ENCODE measurements at regions not wholly inside any gene's neighbourhood (a gene's known extent, or its start where the extent isn't known, plus 50 kb on each side); places are given as distances from the start of the nearest gene placed in this dataset.

- TF ChIP-seq CTCF (conservative IDR thresholded peaks at IDR 0.05; ENCODE audit: low read depth in 2 of 2) (no peak), POLR2AphosphoS5 (IDR thresholded peaks at IDR 0.05; ENCODE audit: low read depth) (no peak), EZH2phosphoT487 (IDR thresholded peaks at IDR 0.05; ENCODE audit: unreplicated experiment) (no peak), CREB1 (CRISPR knock-in tag; IDR thresholded peaks at IDR 0.05; ENCODE audit: low read depth) (no peak), ZNF114 (CRISPR knock-in tag; IDR thresholded peaks at IDR 0.05) (no peak), EZH2 (IDR thresholded peaks at IDR 0.05; ENCODE audit: low read depth, unreplicated experiment) (no peak), NANOG (IDR thresholded peaks at IDR 0.05; ENCODE audit: borderline replicate concordance) (no peak), JUNB (IDR thresholded peaks at IDR 0.05; ENCODE audit: unreplicated experiment) (no peak), ZNF331 (CRISPR knock-in tag; IDR thresholded peaks at IDR 0.05; ENCODE audit: low read depth) (no peak), REST (IDR thresholded peaks at IDR 0.05; ENCODE audit: unreplicated experiment) (no peak)
Measured at GRCh38 chr10:26374426-26374825, 63.7 kb upstream of the APBB1IP start.

Measured in GM23338 (cell line).